H1 (cell line): ENCODE measurements at regions not wholly inside any gene's neighbourhood (a gene's known extent, or its start where the extent isn't known, plus 50 kb on each side); places are given as distances from the start of the nearest gene placed in this dataset.

ENCODE experiments used
- CTCF ChIA-PET: fragments of 300-600 bp; sonication (Branson Sonifier 250); formaldehyde crosslinking; loops from one replicate; lab custom pipeline; 2021; ENCODE audit not compliant: partially characterized antibody; lab: Charles Lee
- POLR2A ChIA-PET: fragments of 300-600 bp; sonication (Branson Sonifier 250); formaldehyde crosslinking; loops from one replicate; lab custom pipeline; 2021; ENCODE audit warnings: inconsistent platforms; ENCODE audit not compliant: partially characterized antibody; lab: Charles Lee
- DNase-seq, 2 experiments: peaks; one replicate each; pipeline versions ENCODE4 v3.0.0 to v3.0.0-alpha.2; 2010 to 2022; ENCODE audit warnings: low spot score in 2 of 2, low read depth in 1 of 2, mixed read lengths in 1 of 2
- FAIRE-seq: peaks from 2 replicates; lab custom pipeline; 2011; peaks lifted over from hg19 to GRCh38; lab: Jason Lieb, UNC
- H2AFZ ChIP-seq: 2 replicates; pipeline ENCODE4 v1.8.1; 2012; ENCODE audit warnings: low read length, inconsistent platforms
- H2AK5ac ChIP-seq: 2 replicates; pipeline ENCODE4 v1.6.1; 2013; ENCODE audit warnings: low read depth, low read length
- H2BK120ac ChIP-seq: replicated peaks from 2 replicates; pipeline ENCODE3; 2013; ENCODE audit warnings: low read depth, low read length, inconsistent platforms
- H2BK12ac ChIP-seq: 2 replicates; pipeline ENCODE4 v1.6.1; 2013; ENCODE audit warnings: low read depth, low read length
- H2BK15ac ChIP-seq: 2 replicates; pipeline ENCODE4 v1.6.1; 2013; ENCODE audit warnings: low read length
- H2BK20ac ChIP-seq: 2 replicates; pipeline ENCODE4 v1.6.1; 2013; ENCODE audit warnings: low read length
- H2BK5ac ChIP-seq: 2 replicates; pipeline ENCODE4 v1.6.1; 2013; ENCODE audit warnings: low read depth, low read length
- H3K14ac ChIP-seq: 2 replicates; pipeline ENCODE4 v1.6.1; 2013; ENCODE audit warnings: inconsistent platforms; ENCODE audit not compliant: insufficient read length
- H3K18ac ChIP-seq: 2 replicates; pipeline ENCODE4 v1.6.1; 2013; ENCODE audit warnings: low read length; ENCODE audit errors: extremely low read depth
- H3K23ac ChIP-seq: 2 replicates; pipeline ENCODE4 v1.6.1; 2013; ENCODE audit warnings: inconsistent platforms; ENCODE audit not compliant: insufficient read length
- H3K23me2 ChIP-seq: 2 replicates; pipeline ENCODE4 v1.6.1; 2013; ENCODE audit warnings: low read depth, low read length
- H3K27ac ChIP-seq: 2 replicates; pipeline ENCODE4 v1.6.1; 2011; ENCODE audit warnings: low read depth, low read length, inconsistent platforms
- H3K27me3 ChIP-seq, 4 experiments: replicated peaks in 1 of 4; 1 replicate in 1 of 4; 2 replicates in 3 of 4; pipeline versions ENCODE4 v1.6.1 to v1.8.1; 2011 to 2013; ENCODE audit warnings: low read length in 3 of 4, mild to moderate bottlenecking in 3 of 4, inconsistent platforms in 2 of 4, mixed read lengths in 2 of 4, moderate library complexity in 1 of 4; ENCODE audit not compliant: control insufficient read depth in 3 of 4, insufficient read depth in 3 of 4; ENCODE audit errors: extremely low read depth in 1 of 4
- H3K36me3 ChIP-seq, 4 experiments: 2 replicates each; pipeline versions ENCODE4 v1.6.1 to v1.8.1; 2011 to 2013; ENCODE audit warnings: mild to moderate bottlenecking in 4 of 4, low read length in 3 of 4, moderate library complexity in 2 of 4, control low read depth in 1 of 4, inconsistent platforms in 1 of 4; ENCODE audit not compliant: insufficient read depth in 4 of 4, control insufficient read depth in 2 of 4
- H3K4ac ChIP-seq: replicated peaks from 2 replicates; pipeline ENCODE3; 2013; ENCODE audit warnings: low read length, low read depth, mixed read lengths, inconsistent platforms; ENCODE audit not compliant: insufficient read length
- H3K4me1 ChIP-seq, 4 experiments: replicated peaks in 1 of 4; 1 replicate in 1 of 4; 2 replicates in 3 of 4; pipeline versions ENCODE4 v1.6.1 to v1.8.1; 2011 to 2013; ENCODE audit warnings: low read length in 3 of 4, inconsistent platforms in 2 of 4, mixed read lengths in 1 of 4; ENCODE audit not compliant: insufficient read depth in 4 of 4, control insufficient read depth in 3 of 4
- H3K4me2 ChIP-seq, 2 experiments: 2 replicates each; pipeline versions ENCODE4 v1.6.1 to v1.8.1; 2011 to 2013; ENCODE audit warnings: low read depth in 2 of 2, low read length in 2 of 2, control low read depth in 1 of 2, inconsistent platforms in 1 of 2, mild to moderate bottlenecking in 1 of 2; ENCODE audit not compliant: insufficient read depth in 1 of 2
- H3K4me3 ChIP-seq, 4 experiments: fragments of 200-600, 300-600 bp in 1 of 4; sonication (generic), shearing (Covaris generic), sonication (Bioruptor Twin) in 1 of 4; 2 replicates each; pipeline versions ENCODE4 v1.5.1 to v1.8.1; 2011 to 2016; ENCODE audit warnings: low read length in 4 of 4, low read depth in 3 of 4, control low read depth in 2 of 4, inconsistent platforms in 2 of 4, mild to moderate bottlenecking in 2 of 4, mixed read lengths in 1 of 4, moderate library complexity in 1 of 4; ENCODE audit not compliant: insufficient read depth in 2 of 4; ENCODE audit errors: extremely low read depth in 1 of 4
- H3K56ac ChIP-seq: replicated peaks from 2 replicates; pipeline ENCODE3; 2013; ENCODE audit warnings: low read depth, mild to moderate bottlenecking, mixed read lengths, low read length, inconsistent platforms; ENCODE audit not compliant: insufficient read length
- H3K79me1 ChIP-seq: 2 replicates; pipeline ENCODE4 v1.6.1; 2013; ENCODE audit warnings: low read depth, low read length, control low read depth
- H3K79me2 ChIP-seq, 2 experiments: 2 replicates each; pipeline versions ENCODE4 v1.6.1 to v1.8.1; 2012 to 2013; ENCODE audit warnings: low read length in 2 of 2, mild to moderate bottlenecking in 2 of 2, inconsistent platforms in 1 of 2; ENCODE audit not compliant: insufficient read depth in 2 of 2, control insufficient read depth in 1 of 2
- H3K9ac ChIP-seq, 4 experiments: replicated peaks in 1 of 4; 1 replicate in 1 of 4; 2 replicates in 3 of 4; pipeline versions ENCODE4 v1.6.1 to v1.8.1; 2011 to 2013; ENCODE audit warnings: low read depth in 3 of 4, low read length in 3 of 4, control low read depth in 2 of 4, mild to moderate bottlenecking in 2 of 4, moderate library complexity in 2 of 4, inconsistent platforms in 1 of 4; ENCODE audit errors: extremely low read depth in 1 of 4
- H3K9me3 ChIP-seq, 2 experiments: 2 replicates each; pipeline versions ENCODE4 v1.6.1 to v1.8.1; 2012 to 2013; ENCODE audit warnings: mild to moderate bottlenecking in 2 of 2, moderate library complexity in 2 of 2, control low read depth in 1 of 2, inconsistent platforms in 1 of 2, low read depth in 1 of 2, low read length in 1 of 2, mixed read lengths in 1 of 2; ENCODE audit not compliant: insufficient read depth in 2 of 2
- H4K20me1 ChIP-seq, 2 experiments: replicated peaks in 1 of 2; 2 replicates each; pipeline versions ENCODE3 to v1.8.1; 2011 to 2013; ENCODE audit warnings: inconsistent platforms in 2 of 2, low read length in 2 of 2, mild to moderate bottlenecking in 1 of 2; ENCODE audit not compliant: insufficient read depth in 2 of 2, control insufficient read depth in 1 of 2
- H4K5ac ChIP-seq: 2 replicates; pipeline ENCODE4 v1.6.1; 2013; ENCODE audit warnings: low read length, low read depth, mixed read lengths, inconsistent platforms; ENCODE audit not compliant: insufficient read length
- H4K8ac ChIP-seq: 2 replicates; pipeline ENCODE4 v1.8.0; 2013; ENCODE audit warnings: mild to moderate bottlenecking, moderate library complexity, low read length, inconsistent platforms; ENCODE audit not compliant: insufficient read depth; ENCODE audit errors: extremely low read depth
- H4K91ac ChIP-seq: replicated peaks from 2 replicates; pipeline ENCODE3; 2013; ENCODE audit warnings: low read length, mixed read lengths, inconsistent platforms; ENCODE audit not compliant: insufficient read length
- BACH1 ChIP-seq: IDR thresholded peaks from 2 replicates; pipeline ENCODE4 v1.6.1; 2012; ENCODE audit warnings: low read length, improper control_type of control experiment
- CEBPB ChIP-seq: IDR thresholded peaks from 2 replicates; pipeline ENCODE4 v1.6.1; 2012; ENCODE audit warnings: low read depth, low read length
- CREB1 ChIP-seq: IDR thresholded peaks from 2 replicates; pipeline ENCODE4 v1.6.1; 2012; ENCODE audit warnings: inconsistent platforms
- E2F6 ChIP-seq: IDR thresholded peaks from 2 replicates; pipeline ENCODE4 v1.6.1; 2012; ENCODE audit warnings: inconsistent platforms
- EZH2 ChIP-seq: fragments of 200-600 bp; sonication (generic); IDR thresholded peaks from 2 replicates; pipeline ENCODE4 v1.7.1; 2012; ENCODE audit warnings: low read depth, mild to moderate bottlenecking, moderate library complexity, low read length, inconsistent platforms; ENCODE audit not compliant: severe bottlenecking
- KDM1A ChIP-seq: fragments of 200-600, 300-600 bp; sonication (generic); IDR thresholded peaks from 2 replicates; pipeline ENCODE4 v1.7.1; 2016; ENCODE audit warnings: mild to moderate bottlenecking, low read length, borderline replicate concordance
- KDM5A ChIP-seq: fragments of 200-600 bp; IDR thresholded peaks from 2 replicates; pipeline ENCODE4 v1.7.1; 2012; ENCODE audit warnings: mild to moderate bottlenecking, low read length, inconsistent platforms, mixed read lengths
- MAFK ChIP-seq: IDR thresholded peaks from 2 replicates; pipeline ENCODE4 v1.6.1; 2012; ENCODE audit warnings: low read depth, mild to moderate bottlenecking, improper control_type of control experiment, low read length
- PHF8 ChIP-seq: fragments of 200-600 bp; sonication (generic); conservative IDR thresholded peaks from 2 replicates; pipeline ENCODE4 v1.7.1; 2012; ENCODE audit warnings: low read depth, mild to moderate bottlenecking, inconsistent platforms, low read length, moderate library complexity
- RBBP5 ChIP-seq: IDR thresholded peaks from 2 replicates; pipeline ENCODE4 v1.7.1; 2012; ENCODE audit warnings: low read depth, mild to moderate bottlenecking, inconsistent platforms, low read length, moderate library complexity, borderline replicate concordance
- USF2 ChIP-seq: IDR thresholded peaks from 2 replicates; pipeline ENCODE4 v1.6.1; 2011; ENCODE audit warnings: low read length, improper control_type of control experiment
- ZNF274 ChIP-seq: IDR thresholded peaks from 2 replicates; pipeline ENCODE4 v1.7.0; 2012; ENCODE audit warnings: low read length, borderline replicate concordance; ENCODE audit errors: extremely low read depth
- WGBS, 2 experiments: shearing (Covaris generic) in 1 of 2; methylation state at CpG; one replicate each; pipeline versions ENCODE4 v1.1.6 to v1.1.7; 2013 to 2015; ENCODE audit warnings: low lambda C conversion rate in 2 of 2, mixed read lengths in 2 of 2, inconsistent platforms in 1 of 2, low coverage in 1 of 2, missing lambda C conversion rate in 1 of 2; ENCODE audit not compliant: insufficient replicate concordance in 2 of 2, insufficient coverage in 1 of 2, insufficient read length in 1 of 2; ENCODE audit errors: extremely low coverage in 1 of 2, missing lambda C conversion rate in 1 of 2; 5-methylcytosine and 5-hydroxymethylcytosine counted together

- no peak overlapping the region for H2BK12ac ChIP-seq
- no peaks in the 10 kb centered on the region for H3K36me3 ChIP-seq
- no peaks in the 10 kb centered on the region for H3K79me2 ChIP-seq
- H3K4me1 ChIP-seq: no peaks in the 10 kb centered on the region
- no peak overlapping the region for H2AK5ac ChIP-seq
- H3K23ac ChIP-seq: no peak overlapping the region
- no peak overlapping the region for H3K14ac ChIP-seq
- H2BK15ac ChIP-seq: no peak overlapping the region
- H4K20me1 ChIP-seq: no peaks in the 10 kb centered on the region
- H3K56ac ChIP-seq: no peak overlapping the region
- no peak overlapping the region for H3K27ac ChIP-seq
- no peak overlapping the region for H3K9ac ChIP-seq
- H4K5ac ChIP-seq: no peak overlapping the region
- WGBS, 2 experiments: 91% methylated on average over 1 of the region's 1 CpG; no CpG with 5 or more reads in 1 of the 2 experiments
- no peak overlapping the region for H4K8ac ChIP-seq
- no peak overlapping the region for H2AFZ ChIP-seq
- ChIA-PET POLR2A (no interaction called here), CTCF (interaction anchor here (0.8 kb wide), 1 partner anchor 289 kb away, joined by 3 read pairs; no protein-coding TSS in a partner anchor)
- H3K23me2 ChIP-seq: no peaks in the 10 kb centered on the region
- H3K4me2 ChIP-seq: no peak overlapping the region
- H3K27me3 ChIP-seq: peaks cover 0 to 1% (median 0%) of the 10 kb centered on the region in 4 experiments; a peak in 1 of 7 replicates
- FAIRE-seq (no peak), DNase-seq (no peak)
- H3K79me1 ChIP-seq: no peaks in the 10 kb centered on the region
- H4K91ac ChIP-seq: no peak overlapping the region
- no peak overlapping the region for H2BK20ac ChIP-seq
- no peak overlapping the region for H3K18ac ChIP-seq
- no peak overlapping the region for H3K4ac ChIP-seq
- no peaks in the 10 kb centered on the region for H3K9me3 ChIP-seq
- no peak overlapping the region for H2BK5ac ChIP-seq
- H2BK120ac ChIP-seq: no peak overlapping the region
- H3K4me3 ChIP-seq: no peak overlapping the region
- TF ChIP-seq E2F6: no peak
- no peak for TF ChIP-seq USF2
- TF ChIP-seq RBBP5: no peak
- TF ChIP-seq EZH2: no peak
- TF ChIP-seq PHF8: no peak
- TF ChIP-seq KDM1A: no peak
- no peak for TF ChIP-seq CEBPB
- no peak for TF ChIP-seq BACH1
- TF ChIP-seq ZNF274: no peak
- no peak for TF ChIP-seq MAFK
- no peak for TF ChIP-seq CREB1
- TF ChIP-seq KDM5A: no peak
These were observed 1253.0 kb upstream of the PCDH7 start for GRCh38 chr4:29467044-29467717.
